ENCODE measurements at regions not wholly inside any gene's neighbourhood (a gene's known extent, or its start where the extent isn't known, plus 50 kb on each side); places are given as distances from the start of the nearest gene placed in this dataset.

DNA sequence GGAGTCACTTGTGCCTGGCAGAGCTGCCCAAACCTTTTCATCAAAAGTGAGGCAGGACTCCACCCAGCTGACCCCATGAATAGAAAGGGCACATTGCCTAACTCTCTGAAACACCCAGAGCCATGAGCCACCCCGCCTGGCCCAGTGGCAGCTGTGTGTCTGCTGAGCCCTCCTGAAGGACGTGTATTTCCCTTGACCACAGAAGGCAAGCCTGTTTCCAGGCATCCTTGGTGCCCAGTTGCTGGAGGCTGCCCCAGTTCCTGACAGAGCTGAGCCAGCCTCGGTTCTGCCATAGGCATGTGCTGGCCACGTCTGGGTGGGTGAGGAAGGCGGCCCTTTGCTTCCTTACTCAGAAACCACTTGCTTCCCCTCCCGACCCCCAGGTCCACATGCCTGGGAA, 124.7 kb upstream of the GLI2 start:
- TF ChIP-seq, protein P1, sequence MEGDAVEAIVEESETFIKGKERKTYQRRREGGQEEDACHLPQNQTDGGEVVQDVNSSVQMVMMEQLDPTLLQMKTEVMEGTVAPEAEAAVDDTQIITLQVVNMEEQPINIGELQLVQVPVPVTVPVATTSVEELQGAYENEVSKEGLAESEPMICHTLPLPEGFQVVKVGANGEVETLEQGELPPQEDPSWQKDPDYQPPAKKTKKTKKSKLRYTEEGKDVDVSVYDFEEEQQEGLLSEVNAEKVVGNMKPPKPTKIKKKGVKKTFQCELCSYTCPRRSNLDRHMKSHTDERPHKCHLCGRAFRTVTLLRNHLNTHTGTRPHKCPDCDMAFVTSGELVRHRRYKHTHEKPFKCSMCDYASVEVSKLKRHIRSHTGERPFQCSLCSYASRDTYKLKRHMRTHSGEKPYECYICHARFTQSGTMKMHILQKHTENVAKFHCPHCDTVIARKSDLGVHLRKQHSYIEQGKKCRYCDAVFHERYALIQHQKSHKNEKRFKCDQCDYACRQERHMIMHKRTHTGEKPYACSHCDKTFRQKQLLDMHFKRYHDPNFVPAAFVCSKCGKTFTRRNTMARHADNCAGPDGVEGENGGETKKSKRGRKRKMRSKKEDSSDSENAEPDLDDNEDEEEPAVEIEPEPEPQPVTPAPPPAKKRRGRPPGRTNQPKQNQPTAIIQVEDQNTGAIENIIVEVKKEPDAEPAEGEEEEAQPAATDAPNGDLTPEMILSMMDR (IDR thresholded peaks at IDR 0.05): no peak

- TF ChIP-seq, protein P1 (IDR thresholded peaks at IDR 0.05): no peak
Observed at GRCh38 chr2:120611961-120612360, 123.7 kb upstream of the GLI2 start.

DNA sequence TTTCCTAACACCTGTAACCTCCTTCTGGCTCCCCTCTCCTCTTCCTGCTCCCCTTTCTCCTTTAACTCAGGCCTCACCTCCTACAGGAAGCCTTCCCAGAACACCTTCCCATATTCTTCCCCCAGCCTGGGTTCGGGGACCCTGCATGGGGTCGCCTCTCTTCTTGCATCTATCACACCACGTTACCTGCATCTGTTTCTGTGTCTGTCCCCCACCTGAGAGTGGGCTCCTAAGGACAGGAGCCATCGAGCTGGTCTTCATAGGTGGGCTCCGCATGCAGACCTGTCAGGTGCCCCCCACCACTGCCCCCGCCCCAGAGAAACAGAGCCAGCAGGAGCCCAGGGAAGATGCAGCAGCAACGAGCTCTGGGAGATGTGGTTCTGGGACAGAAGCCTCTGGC, 123.2 kb upstream of the GLI2 start:
- TF ChIP-seq, protein P1 (IDR thresholded peaks at IDR 0.05): no peak

DNA sequence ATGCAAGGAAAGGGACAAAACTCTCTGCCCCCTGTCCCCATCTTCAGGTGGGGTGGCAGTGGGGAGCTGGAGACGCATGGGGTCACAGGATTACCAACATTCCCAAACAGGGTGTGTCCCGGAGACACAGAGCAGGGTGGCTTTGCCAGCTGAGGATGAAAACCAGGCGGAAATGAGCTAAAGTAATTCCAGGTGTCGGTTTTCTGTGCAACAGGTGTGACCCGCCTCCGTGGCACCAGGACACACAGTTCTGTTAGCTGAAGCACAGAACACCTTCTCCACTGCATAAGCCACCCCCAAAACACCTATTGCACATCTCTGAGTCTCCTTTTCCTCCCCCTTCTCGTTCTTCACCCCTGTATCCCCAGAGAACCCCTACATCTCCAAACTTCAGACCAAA, 122.7 kb upstream of the GLI2 start:
- TF ChIP-seq, protein P1 (IDR thresholded peaks at IDR 0.05): no peak

DNA sequence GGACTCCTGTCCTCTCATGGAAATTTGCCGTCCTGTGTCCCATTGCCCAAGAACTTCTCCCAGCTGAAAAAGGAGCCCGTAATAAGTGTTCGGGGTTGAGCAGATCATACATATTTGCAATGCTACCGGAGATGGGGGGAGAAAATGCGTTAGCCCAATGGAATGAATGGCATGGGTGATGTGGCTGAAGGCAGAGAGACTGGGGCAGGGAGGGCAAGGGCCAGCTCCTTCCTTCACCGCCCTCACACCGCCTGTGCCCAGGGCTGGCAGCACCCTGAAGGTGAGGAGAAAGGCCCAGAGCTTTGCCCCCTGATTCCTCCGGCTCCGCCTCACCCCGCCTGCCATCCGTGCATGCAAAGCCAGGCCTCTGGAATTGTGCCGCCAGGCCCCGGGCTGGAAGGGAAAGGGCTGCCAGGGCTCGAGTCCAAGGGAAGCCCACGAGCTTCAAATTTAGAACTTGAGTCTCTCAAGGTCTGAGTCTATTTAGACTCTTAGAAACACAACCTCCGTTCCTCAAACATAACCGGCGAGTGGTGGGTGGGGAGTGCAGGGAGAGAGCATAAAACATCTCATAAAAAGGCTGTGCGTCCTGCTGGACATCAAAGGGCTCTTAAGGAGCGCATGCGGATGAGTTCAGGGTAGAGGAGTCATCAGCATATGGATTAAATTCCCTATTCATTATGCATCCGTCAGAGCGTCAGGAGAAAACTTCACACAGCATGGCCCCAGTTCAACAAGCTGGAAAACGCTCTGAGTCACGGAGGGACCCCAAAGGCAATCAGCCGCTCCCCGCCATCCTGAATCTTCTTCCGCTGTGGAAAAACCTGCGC, 121.7 kb upstream of the GLI2 start:
- TF ChIP-seq, protein P1 (IDR thresholded peaks at IDR 0.05): no peak

DNA sequence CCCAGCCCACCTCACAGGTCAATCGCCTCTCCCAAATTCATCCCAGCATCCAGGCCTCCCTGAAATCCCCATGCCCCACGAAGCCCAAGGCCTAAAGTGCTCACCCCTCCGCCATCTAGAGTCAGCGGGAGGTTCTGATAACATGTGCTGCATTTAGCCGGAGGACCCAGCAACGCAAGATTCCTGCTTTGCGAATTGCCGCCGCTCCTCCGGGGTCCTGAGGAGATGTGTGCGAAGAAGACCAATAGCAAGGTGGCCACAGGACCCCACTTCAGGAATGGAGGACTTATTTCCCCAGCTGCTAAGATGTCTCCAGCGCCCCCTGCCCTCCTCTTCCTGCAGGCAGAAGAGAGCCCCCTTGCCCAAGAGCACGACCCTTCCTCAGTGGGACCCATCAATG, 120.8 kb upstream of the GLI2 start:
- TF ChIP-seq, protein P1 (IDR thresholded peaks at IDR 0.05): no peak

GRCh38 chr2:120616261-120616660, 119.4 kb upstream of the GLI2 start:
- TF ChIP-seq, protein P1 (IDR thresholded peaks at IDR 0.05): no peak
